NCI-H526 treated with DMSO at 0.1 percent for 48 hours (cell line): ENCODE measurements at regions not wholly inside any gene's neighbourhood (a gene's known extent, or its start where the extent isn't known, plus 50 kb on each side); places are given as distances from the start of the nearest gene placed in this dataset.
"Not testable (repeated sequence)": the region's sequence is repeated elsewhere in the genome, so short reads cannot be mapped to it uniquely, and the experiment has no call there.

Experiments
- DNase-seq: peaks from one replicate; lab custom pipeline; 2025; lab: John Stamatoyannopoulos, UW

DNA sequence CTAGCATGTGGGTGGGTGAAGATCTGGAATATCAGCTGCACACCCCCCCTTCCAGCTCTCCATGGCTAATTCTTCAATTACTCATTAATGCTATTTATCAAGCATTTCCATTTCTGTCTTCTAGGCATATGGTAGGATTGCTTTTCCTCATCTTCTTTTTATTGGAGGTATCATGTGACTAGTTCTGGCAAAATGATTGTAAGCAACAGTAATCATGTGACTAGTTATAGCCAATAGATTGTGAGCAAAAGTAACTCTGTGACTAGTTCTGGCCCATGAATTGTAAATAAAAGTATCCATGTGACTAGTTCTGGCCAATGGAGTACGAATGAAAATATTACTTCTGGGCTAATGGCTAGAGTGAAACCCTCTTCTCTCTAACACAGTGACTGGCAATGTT lies 107.0 kb upstream of the TMEM132E start:
- no peak for DNase-seq

DNA sequence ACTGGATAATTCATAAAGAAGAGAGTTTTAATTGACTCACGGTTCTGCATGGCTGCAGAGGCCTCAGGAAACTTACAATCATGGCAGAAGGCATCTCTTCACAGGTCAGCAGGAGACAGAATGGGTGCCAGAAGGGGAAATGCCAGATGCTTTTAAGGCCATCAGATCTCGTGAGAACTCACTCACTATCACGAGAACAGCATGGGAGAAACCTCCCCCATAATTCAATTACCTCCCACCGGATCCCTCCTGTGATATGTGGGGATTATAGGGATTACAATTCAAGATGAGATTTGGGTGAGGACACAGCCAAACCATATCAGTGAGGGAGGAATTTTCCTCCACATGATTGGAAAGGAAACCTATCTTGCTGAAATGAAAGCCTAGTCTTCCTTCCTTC lies 108.1 kb upstream of the TMEM132E start:
- not testable (repeated sequence) for DNase-seq

DNA sequence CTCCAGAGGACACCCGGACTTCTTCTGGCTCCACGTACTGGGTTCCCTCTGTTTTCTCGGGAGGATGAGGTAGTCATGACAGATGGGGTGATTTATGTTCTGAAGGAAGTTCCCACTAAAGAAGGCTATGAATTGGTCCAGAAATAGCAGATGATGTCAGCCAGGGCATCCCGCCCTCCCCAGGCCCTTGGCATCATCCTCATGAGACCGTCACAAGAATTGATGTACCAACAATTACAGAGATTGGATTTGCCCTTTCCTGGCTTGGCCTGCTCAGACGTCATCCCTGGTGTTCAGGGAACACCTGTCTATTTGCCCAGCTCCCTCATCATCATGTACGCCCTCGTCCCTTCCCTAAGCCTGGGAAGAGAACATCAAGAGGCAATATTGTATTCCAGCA lies 102.8 kb upstream of the CCL1 start:
- no peak for DNase-seq

DNA sequence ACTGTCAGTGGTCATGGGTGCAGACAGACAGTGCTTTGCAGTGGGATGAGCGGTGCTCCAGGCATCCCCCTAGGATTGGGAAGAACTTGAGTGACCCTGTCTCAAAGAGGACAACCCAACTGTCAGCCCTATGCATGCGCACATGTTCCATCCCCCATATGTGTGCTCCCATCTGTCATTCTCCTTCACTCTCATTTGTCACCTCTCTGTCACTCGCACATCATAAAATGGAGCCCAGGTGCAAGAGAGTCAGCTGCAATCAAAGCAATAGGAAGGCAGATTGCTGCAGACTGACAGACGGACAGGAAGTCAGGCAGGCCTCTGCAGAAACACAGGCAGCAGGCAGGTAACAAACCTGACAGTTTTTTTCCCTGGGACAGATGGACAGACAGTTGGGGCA lies 101.8 kb upstream of the CCL1 start:
- no peak for DNase-seq

DNA sequence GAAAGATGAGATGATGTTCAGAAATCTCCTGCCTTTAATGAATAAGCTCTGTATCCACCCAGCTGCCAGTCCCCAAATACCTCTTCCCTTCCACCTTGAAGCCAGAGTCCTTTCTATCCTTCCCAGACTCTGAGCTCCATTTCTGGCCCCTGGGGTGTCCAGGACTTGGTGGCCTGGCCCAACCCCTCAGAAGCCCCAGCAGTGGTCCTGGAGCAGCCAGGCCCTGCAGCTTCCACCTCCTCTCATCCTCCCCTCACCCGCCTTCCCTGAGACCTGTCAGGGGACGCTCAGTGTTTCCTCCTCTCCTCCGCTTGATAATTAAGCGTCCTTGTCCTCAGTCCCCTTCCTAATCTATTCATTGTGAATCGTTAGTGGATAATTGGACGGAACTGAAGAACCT lies 95.2 kb upstream of the CCL1 start:
- DNase-seq: no peak

DNA sequence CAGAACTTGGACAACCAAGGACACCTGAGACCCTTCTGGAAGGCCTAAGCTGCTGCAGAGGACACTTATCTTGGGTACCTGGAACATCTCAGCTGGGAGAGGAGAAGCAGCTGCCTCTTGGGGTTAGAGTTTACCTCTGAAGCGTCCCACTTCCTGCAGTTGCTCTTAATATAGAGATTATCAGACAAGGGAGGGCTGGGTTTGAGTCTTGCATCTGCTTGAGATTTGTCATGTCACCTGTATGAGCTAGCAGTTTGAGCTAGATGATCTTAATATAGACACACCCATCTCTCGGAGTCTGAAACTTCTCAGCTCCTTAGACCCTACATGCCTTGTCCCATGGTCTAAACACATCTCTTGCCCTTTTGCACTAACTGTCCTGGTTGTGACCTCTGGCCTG lies 93.1 kb upstream of the CCL1 start:
- no peak for DNase-seq

DNA sequence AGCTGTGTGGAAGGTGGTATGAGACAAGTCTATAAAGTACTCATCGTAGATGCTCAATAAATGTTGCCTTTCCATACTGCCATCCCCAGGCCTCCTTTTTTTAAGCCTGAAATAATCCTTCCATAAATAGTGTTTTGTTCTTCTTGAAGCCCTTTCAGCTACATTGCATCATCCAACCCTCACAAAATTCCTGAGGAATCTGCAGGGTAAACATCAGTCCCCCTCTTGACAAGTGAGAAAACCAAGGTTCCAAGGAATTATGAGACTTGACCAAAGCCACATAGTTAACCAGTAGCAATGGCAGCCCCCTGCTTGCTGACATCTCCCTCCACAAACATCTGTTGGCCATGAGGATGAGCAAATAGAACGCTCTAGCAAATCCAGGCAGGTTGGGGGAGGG lies 89.7 kb upstream of the CCL1 start:
- DNase-seq: no peak

DNA sequence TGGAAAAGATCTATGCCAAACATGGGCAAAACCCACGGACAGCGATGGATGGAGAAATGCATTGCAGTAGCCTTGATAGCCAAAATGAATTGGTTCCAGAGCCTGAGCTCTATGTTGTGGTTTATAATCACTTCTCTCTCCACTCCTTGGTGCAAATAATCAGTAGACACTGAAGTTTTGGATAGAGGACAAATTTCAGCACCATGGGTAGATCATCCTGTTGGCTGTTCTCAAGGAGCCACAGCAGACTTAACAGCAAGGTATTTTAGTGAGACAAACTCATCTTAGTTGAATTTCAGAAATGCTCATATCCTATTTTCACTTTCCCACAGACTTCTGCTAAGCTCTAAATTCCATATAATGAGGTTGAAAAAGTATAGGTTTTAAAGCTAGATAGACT lies 88.3 kb upstream of the CCL1 start:
- no peak for DNase-seq

DNA sequence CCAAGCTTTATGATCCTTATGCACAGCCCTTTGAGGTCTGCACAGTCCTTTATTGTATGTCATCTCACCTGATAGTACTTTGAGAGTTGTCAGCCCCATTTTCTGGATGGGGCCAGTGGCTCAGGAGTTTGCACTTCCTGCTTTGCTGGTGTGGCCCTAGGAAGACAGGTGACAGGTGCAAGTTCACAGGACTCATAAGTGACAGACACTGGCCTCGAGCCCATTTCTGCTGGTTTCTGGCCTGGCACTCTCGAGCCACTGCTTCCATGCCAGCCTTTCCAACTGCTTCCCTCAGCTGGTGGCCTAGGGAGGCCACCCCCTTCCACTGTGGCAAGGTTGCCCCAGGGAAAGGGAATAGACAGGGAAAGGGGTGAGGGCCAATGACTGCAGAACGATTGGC lies 84.4 kb upstream of the CCL1 start:
- no peak for DNase-seq

DNA sequence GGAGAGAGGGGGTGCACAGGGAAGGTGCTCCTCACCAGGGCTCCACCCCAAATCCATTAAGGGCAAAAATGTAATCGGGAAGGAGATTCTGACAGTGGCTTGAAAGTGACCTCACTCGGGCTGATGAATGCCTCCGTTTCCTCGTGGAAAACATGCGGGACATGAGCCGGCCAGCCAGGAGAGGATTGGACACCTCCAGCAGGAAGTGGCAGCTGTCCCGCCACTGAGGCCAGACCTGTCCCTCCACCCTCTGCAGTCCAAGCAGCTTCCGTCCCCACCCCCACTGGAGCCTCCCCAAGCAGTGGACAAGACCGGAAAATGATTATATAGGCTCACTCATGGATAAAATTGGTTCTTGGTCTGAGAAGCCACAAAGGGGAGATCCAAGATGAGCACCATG lies 82.1 kb upstream of the CCL1 start:
- no peak for DNase-seq

DNA sequence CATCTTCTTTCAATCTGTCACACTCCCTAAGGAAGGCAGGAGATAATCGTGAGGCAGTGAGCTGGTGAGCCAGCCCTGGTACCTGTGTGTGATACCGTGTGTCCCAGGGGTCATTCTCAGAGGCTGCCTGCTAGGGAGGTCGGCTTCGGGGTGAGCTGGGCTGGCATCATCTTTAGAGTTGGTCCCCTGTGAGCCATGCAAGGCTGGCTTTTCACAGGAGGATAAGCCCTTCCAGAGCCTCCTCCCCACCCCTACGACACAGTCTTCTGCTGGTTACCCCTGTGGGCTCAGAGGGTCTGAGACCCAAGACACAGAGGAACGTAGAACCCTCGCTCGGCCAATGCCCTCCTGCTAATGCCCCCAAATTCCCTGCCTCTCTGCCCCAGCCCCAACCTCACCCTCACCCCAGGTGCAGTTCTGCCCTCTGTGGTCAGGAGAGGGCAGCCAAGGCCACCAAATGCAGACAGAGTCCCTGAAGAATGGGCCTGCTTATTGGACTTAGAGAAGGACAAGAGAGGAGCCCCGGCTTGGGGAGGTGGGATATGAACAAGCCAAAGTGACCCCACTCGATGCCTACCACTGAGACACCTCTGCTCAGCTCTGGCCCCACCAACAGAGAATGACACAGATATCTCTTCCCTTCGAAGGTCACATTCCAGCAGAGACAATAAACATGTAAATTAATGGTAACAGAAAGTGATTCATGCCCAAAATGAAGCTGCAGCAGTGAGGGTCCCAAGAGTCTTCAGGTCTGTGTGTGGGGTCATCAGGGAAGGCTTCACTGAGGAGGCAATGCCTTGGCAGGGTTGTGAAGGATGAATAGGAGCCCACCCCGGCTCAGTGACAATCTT lies 80.8 kb upstream of the CCL1 start:
- DNase-seq: no peak

DNA sequence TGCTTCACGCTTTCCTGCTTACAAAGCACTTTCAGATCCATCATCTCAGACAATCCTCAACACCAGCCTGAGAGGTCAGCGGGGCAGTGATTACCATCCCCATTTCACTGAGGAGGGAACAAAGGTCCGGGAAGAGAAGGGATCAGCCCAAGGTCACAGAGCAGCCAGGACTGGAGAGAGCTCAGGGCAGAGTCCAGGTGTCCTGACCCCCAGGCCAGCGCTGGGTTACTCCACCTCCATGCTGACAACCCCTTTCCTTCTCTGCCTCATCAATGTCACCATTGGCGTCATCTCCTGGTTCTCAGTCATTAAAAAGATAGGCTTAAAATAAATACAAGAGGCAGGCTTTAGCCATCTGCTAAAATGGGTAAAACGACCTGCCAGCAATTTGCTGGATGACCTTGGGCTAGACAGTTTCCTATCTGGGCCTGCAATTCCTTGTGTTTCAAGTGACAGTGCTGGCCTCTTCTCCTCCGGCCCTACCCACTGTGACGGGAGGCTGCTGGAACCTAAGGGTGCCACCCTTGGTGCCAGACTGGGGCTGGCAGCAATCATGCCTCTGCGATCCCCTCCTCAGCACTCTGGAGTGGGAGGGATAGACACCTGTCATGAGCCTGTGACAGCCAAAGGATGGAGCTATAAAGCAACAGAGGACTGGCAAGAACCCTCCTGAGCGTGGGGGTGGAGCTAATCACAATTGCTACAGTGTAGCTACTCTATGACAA lies 79.5 kb upstream of the CCL1 start:
- DNase-seq: no peak

DNA sequence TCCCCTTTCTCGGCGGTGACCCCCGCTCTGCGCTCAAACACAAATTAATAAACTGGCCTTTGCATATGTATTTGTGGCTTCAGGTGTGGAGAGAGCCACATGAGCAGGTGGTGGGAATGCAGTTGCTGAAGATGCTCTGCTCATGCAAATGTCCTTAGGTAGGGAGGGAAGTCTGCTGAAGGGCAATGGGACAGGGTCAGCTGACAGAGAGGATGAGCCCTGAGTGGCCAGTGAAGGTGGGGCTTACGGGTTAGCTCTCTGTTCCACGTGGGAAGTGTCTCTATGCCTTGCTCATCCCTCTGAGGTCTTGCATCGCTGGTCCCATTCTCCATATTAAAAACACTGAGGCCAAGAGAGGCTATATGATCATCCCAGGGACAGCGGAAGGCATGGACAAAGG lies 74.2 kb upstream of the CCL1 start:
- DNase-seq: peak; percentile 98

DNA sequence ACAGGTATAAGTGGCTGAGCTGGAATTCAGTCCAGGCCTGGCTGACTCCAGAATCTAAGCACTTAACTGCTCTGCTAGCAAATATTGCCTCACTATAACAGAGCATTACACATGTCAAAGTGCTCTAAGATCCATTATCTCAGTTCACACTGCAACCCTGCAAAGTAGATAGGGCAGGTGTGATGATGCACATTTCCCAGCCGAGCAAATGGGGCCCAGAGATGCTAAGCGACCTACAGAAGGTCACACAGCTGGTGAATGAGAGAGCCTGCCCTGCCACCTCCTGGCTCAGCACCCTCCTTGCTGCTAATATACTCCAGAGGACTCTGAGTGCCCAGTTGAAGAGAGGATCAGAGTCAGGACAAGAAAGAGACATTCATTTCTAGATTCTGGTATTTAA lies 73.6 kb upstream of the CCL1 start:
- DNase-seq: no peak

DNA sequence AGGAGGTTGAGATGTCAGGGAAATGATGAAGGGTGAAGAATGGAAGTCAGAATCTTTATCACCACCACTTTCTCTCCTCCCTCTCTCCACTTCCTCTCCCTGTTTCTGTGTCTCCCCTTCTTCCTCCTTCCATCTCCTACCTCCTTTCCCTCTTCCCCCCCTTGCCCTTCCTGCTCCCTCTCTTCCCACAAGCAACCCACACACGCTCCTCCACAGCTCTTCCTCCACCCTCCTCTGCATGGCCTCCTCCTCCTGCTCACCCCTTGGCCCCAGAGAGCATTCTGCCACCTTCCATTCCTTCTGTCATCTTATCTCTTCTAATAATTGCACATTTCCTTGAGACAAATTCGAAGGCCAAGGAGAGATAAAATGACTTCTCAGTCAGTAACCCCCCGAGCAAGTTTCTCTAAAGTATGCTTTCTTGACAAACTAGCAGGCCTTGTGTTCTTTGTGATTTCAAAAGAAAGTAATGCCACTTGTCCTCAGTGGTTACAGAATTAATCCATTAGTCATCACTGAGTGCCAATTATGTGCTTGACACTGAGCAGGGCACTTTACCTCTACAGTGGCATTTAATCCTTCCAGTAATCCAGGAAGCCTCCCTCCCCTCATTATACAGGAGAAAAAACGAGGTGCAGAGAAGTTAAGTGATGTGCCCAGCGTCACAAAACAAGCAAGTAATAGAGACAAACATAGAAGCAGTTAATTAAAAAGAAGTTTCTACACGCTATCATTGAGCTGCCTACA lies 72.3 kb upstream of the CCL1 start:
- no peak for DNase-seq

DNA sequence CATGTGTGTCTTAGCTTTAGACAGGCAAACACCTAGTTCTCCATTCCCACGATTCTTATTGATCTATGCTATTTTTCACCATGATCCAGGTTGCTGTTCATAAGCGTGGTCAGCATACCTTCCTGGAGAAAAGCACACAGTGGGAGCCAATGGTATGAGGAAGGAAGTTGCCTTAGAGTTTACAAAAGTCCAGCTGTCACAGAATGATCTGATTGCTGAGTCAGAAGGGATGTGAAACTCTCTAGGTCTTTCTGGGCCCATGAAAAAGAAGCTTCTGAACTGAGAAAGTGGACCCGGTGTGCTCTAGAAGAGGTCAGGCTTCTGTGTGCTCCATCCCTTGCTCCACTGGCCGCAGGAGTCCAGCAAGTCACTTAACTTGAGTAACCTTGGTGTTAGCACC lies 71.0 kb upstream of the CCL1 start:
- DNase-seq: no peak

DNA sequence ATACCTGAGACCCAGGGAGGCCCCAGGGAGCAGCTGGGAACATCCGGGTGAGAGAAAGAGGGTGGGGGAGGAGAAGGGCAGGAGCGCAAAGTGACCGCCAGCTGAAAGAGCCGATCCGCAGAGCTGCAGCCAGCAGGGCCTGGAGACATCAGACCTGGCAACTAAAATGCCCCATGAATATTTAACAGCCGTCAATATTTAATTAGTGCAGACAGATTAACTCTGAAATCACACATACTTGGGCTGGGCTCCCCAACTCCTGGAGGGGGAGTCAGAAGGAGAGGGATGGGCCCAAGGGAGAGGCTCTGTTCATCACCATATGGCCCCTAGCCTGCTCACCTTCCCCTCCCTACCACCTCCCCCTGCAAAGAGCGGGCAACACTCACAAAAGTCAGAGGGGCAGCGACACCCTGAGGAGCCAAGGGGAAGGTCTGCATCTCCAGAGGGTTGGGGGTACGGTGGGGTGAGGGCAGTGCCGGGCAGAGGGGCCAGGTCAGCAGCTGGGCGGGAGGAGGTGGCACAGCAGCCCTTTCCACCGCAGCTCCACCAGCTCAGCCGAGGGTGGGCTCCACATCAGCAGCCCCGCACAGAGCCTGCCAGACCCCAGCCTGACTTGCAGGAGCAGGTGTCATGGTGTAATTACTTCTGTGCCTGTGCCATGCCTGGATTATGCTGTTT lies 61.9 kb upstream of the CCL1 start:
- no peak for DNase-seq

DNA sequence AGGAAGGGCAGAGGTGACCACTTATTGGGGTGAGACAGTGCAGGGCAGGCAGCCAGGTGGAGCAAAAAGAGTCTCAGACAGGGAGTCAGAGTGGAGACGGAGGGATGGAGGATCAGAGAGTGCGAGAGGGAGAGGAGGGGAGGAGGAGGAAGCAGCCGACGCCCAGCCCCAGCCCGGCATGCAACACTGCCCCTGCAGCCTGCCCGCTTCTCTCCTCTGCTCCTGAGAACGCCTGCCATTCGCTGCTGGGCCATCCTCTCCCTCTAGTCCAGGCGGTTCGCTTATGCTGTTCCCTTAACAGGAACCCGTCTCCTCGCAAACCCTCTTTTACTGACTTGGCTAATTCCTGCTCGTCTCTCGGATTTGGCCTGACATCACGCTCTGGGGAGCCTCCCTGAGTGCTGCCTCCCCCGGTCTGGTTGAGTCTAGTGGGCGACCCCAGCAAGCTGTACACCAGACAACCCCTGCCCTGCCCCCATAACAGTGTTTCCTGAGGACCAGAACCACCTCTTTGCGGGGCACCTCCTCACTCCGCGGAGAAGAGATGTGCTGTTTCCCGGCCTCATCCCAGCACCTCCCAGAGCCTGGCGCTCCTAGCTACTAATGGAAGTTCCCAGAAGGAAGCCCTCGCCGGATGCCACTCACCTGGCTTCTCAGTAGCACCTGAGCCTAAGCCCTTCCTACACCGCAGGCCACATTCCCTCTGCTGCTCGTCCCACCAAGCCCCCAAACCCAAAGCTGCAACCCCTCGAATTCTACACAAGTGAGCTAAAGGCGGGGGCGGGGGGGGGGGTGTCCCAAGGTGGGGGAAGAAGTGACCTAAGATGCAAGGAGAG lies 61.2 kb upstream of the CCL1 start:
- no peak for DNase-seq

DNA sequence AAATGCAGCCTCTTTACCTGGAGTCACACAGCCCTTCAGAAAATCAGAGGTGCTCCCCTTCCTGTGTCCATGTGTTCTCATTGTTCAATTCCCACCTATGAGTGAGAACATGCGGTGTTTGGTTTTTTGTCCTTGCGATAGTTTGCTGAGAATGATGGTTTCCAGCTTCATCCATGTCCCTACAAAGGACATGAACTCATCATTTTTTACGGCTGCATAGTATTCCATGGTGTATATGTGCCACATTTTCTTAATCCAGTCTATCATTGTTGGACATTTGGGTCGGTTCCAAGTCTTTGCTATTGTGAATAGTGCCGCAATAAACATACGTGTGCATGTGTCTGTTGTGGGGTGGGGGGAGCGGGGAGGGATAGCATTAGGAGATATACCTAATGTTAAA lies 60.3 kb upstream of the CCL1 start:
- not testable (repeated sequence) for DNase-seq

DNA sequence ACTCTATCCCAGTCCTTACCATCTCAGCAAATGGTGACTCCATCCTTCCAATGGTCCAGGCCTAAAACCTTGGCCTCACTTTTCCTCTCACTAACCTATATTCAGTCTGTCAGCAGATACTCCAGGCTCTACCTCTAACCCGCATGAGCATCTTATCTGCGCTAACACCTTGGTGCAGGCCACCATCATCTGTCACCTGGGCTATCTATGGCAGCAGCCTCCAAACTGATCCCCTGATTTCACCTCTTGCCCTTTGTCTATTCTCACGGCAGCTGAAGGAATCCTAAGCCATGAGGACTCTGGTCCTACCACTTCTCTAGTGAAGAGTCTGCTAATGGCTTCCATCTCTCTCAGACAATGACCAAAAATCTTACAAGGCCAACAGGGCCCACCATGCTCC lies 57.9 kb upstream of the CCL1 start:
- DNase-seq: no peak

DNA sequence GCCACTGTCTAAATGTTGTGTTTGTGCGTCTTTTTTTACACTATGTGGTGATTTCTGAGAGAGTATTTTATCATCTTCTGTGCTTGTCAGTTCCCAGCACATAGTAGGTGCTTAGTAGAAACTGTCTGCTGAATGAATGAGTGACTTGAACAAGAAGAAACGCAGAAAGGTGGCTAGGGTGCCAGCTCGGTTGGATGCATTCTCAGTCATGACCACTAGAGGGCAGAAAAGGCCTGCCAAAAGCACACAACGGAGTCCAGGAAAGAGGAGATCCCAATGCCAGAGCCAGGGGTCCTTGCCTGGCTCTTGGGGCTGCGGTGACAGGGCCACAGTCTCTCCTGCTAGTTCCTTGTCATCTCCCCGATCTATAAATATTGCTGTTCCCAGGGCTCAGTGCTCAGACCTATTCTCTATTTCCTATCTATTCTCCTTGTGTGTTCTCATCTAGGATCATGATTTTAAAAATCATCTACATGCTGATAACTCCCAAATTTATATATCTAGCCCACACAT lies 57.3 kb upstream of the CCL1 start:
- peak; percentile 24 for DNase-seq
